ENCODE measurements at regions not wholly inside any gene's neighbourhood (a gene's known extent, or its start where the extent isn't known, plus 50 kb on each side); places are given as distances from the start of the nearest gene placed in this dataset.
"Not testable (repeated sequence)": the region's sequence is repeated elsewhere in the genome, so short reads cannot be mapped to it uniquely, and the experiment has no call there.

DNA sequence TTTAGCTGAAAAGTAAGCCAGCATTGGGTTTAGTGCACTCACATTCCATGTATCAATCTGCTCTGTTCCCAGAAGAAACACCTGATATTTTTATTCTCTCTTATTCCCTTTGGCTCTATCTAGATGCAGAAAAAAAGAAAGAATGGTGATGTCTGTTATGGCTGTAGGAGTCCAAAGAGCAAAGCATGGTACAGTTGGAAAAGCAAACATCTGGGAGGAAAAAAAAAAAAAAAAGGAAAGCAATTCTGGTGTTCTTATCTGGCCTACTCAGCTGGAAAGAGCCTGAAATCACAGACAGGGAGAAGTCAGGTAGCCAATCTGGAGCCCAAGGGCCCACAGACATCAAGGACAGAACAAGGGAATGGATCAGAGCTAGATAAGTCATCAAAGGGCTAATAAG, 293.9 kb downstream of the DUSP6 start:
- Histone ChIP-seq H3K9me3 (ENCODE audit: severe bottlenecking) (no peaks in the 10 kb centered on the region), H3K4me3 (ENCODE audit: severe bottlenecking) (no peak overlapping the region), H3K27me3 (ENCODE audit: insufficient read depth, poor library complexity, severe bottlenecking) (no peaks in the 10 kb centered on the region), H3K27ac (ENCODE audit: poor library complexity, severe bottlenecking) (no peak overlapping the region), H3K36me3 (ENCODE audit: low read depth) (no peaks in the 10 kb centered on the region), H3K4me1 (ENCODE audit: insufficient read depth, poor library complexity, severe bottlenecking) (no peaks in the 10 kb centered on the region)
- TF ChIP-seq, protein P1, sequence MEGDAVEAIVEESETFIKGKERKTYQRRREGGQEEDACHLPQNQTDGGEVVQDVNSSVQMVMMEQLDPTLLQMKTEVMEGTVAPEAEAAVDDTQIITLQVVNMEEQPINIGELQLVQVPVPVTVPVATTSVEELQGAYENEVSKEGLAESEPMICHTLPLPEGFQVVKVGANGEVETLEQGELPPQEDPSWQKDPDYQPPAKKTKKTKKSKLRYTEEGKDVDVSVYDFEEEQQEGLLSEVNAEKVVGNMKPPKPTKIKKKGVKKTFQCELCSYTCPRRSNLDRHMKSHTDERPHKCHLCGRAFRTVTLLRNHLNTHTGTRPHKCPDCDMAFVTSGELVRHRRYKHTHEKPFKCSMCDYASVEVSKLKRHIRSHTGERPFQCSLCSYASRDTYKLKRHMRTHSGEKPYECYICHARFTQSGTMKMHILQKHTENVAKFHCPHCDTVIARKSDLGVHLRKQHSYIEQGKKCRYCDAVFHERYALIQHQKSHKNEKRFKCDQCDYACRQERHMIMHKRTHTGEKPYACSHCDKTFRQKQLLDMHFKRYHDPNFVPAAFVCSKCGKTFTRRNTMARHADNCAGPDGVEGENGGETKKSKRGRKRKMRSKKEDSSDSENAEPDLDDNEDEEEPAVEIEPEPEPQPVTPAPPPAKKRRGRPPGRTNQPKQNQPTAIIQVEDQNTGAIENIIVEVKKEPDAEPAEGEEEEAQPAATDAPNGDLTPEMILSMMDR (IDR thresholded peaks at IDR 0.05; ENCODE audit: poor library complexity, severe bottlenecking), result no peak
- DNase-seq (ENCODE audit: low spot score), result no peak
- ATAC-seq (ENCODE audit: low read depth), result no peak

DNA sequence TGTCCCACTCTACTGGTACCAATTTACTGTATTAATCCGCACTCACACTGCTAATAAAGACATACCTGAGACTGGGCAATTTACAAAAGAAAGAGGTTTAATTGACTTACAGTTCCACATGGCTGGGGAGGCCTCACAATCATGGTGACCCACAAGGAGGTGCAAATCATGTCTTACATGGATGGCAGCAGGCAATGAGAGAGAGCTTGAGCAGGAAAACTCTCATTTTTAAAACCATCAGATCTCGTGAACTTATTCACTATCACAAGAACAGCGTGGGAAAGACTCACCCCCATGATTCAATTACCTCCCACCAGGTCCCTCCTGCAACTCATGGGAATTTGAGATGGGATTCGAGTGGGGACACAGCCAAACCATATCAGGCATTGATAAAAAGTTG, 298.5 kb downstream of the DUSP6 start:
- H3K36me3 ChIP-seq (ENCODE audit: low read depth); H3K4me3 ChIP-seq (ENCODE audit: severe bottlenecking); H3K4me1 ChIP-seq (ENCODE audit: insufficient read depth, poor library complexity, severe bottlenecking): not testable (repeated sequence)

DNA sequence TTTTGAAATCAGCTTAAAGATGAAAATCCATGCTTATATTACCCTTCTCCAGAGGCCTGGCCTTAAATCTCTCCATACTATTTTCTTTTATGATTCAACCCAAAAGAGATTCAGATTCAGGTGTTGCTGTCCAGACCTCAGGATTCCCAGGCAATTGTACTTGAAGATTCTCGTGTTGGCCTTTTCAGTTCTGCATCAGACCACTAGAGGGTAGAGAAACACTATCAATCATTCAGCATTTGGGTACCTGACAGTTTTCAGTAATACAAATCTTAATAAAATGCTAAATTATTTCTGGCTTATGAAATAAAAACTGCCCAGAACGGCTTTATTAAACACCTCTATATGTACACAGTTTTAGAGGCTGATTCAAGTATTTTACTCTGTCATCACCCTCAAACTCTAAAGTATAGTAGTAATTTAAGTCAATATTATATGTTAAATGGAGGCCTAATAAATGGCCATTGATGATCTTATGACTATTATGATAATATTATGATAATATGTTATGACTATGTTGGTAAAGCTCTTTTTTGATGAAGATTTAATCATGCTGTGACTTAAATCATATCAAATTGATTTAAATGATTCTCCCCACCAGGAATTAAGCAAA, 301.1 kb downstream of the DUSP6 start:
- TF ChIP-seq, protein P1 (IDR thresholded peaks at IDR 0.05; ENCODE audit: poor library complexity, severe bottlenecking), result peak; percentile 93
- H3K4me3 ChIP-seq (ENCODE audit: severe bottlenecking), result no peak overlapping the region
- no peaks in the 10 kb centered on the region for H3K9me3 ChIP-seq (ENCODE audit: severe bottlenecking)
- no peaks in the 10 kb centered on the region for H3K36me3 ChIP-seq (ENCODE audit: low read depth)
- H3K27me3 ChIP-seq (ENCODE audit: insufficient read depth, poor library complexity, severe bottlenecking), result no peaks in the 10 kb centered on the region
- no peak overlapping the region for H3K27ac ChIP-seq (ENCODE audit: poor library complexity, severe bottlenecking)
- no peaks in the 10 kb centered on the region for H3K4me1 ChIP-seq (ENCODE audit: insufficient read depth, poor library complexity, severe bottlenecking)
- ATAC-seq (ENCODE audit: low read depth) (peak; percentile 58; the same call in 2 of the 3 replicates), DNase-seq (ENCODE audit: low spot score) (no peak)

More for the DNA sequence above, 298.5 kb downstream of the DUSP6 start:
- not testable (repeated sequence) for H3K27ac ChIP-seq (ENCODE audit: poor library complexity, severe bottlenecking); DNase-seq (ENCODE audit: low spot score); H3K27me3 ChIP-seq (ENCODE audit: insufficient read depth, poor library complexity, severe bottlenecking); ATAC-seq (ENCODE audit: low read depth); H3K9me3 ChIP-seq (ENCODE audit: severe bottlenecking)

DNA sequence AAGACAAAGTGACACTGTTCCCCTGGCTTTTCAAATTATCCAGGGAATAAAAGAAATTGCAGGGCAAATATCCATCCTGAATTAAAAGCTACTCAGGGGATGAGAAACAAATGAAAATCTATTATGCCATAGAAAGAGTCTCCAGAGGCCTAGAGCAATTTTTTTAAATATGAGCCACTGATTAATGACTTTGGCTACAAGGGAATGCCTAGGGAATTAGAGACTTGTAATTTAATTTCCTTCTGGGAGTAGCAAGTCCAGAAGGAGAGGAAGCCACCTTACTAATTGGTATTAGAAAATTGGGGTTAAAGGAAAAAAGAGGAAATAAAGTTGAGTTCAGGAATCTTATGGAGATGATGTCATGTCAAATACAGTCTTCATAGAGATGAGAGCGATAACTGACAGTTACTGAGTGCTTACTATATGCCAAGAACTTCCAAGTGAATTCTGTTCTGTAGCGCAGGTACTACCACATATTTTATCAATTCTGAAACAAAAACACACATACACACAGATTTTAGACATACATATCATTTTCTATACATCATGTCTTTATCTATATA, 304.4 kb downstream of the DUSP6 start:
- Histone ChIP-seq H3K27ac (ENCODE audit: poor library complexity, severe bottlenecking) (no peak overlapping the region), H3K4me1 (ENCODE audit: insufficient read depth, poor library complexity, severe bottlenecking) (no peaks in the 10 kb centered on the region), H3K36me3 (ENCODE audit: low read depth) (no peaks in the 10 kb centered on the region), H3K4me3 (ENCODE audit: severe bottlenecking) (no peak overlapping the region), H3K27me3 (ENCODE audit: insufficient read depth, poor library complexity, severe bottlenecking) (no peaks in the 10 kb centered on the region), H3K9me3 (ENCODE audit: severe bottlenecking) (no peaks in the 10 kb centered on the region)
- TF ChIP-seq, protein P1 (IDR thresholded peaks at IDR 0.05; ENCODE audit: poor library complexity, severe bottlenecking), result no peak
- ATAC-seq (ENCODE audit: low read depth) (no peak), DNase-seq (ENCODE audit: low spot score) (no peak)

DNA sequence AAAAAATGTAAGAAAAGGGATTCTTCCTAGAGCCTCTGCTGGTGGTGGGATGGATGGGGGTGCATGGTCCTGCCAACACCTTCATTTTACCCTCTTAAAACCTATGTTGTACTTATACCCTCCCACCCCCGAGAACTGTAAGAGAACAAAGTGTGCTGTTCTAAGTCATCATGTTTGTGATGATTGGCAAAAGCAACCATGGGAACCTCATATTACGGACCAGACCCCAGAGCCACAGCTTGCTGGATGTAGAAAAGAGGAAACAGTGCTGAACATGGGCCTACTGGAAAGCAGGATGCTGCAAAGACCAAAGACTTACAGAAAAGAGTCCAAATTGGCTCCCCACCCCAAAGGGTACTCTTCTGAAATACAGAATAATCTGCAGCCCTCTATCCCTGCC, 311.2 kb downstream of the DUSP6 start:
- TF ChIP-seq, protein P1 (IDR thresholded peaks at IDR 0.05; ENCODE audit: poor library complexity, severe bottlenecking), result no peak
- Histone ChIP-seq H3K4me1 (ENCODE audit: insufficient read depth, poor library complexity, severe bottlenecking) (peaks cover 5% of the 10 kb centered on the region), H3K27me3 (ENCODE audit: insufficient read depth, poor library complexity, severe bottlenecking) (no peaks in the 10 kb centered on the region), H3K27ac (ENCODE audit: poor library complexity, severe bottlenecking) (no peak overlapping the region), H3K9me3 (ENCODE audit: severe bottlenecking) (no peaks in the 10 kb centered on the region), H3K4me3 (ENCODE audit: severe bottlenecking) (no peak overlapping the region), H3K36me3 (ENCODE audit: low read depth) (no peaks in the 10 kb centered on the region)
- ATAC-seq (ENCODE audit: low read depth) (no peak), DNase-seq (ENCODE audit: low spot score) (no peak)
